HG03064 (cell line): ENCODE measurements at regions not wholly inside any gene's neighbourhood (a gene's known extent, or its start where the extent isn't known, plus 50 kb on each side); places are given as distances from the start of the nearest gene placed in this dataset.
"Not testable (repeated sequence)": the region's sequence is repeated elsewhere in the genome, so short reads cannot be mapped to it uniquely, and the experiment has no call there.

Experiments
- ATAC-seq: cut with Tn5 transposase; IDR thresholded peaks from one replicate; pipeline ENCODE4 v1.9.1; 2021; ENCODE audit warnings: low read depth; ENCODE audit not compliant: unreplicated experiment

DNA sequence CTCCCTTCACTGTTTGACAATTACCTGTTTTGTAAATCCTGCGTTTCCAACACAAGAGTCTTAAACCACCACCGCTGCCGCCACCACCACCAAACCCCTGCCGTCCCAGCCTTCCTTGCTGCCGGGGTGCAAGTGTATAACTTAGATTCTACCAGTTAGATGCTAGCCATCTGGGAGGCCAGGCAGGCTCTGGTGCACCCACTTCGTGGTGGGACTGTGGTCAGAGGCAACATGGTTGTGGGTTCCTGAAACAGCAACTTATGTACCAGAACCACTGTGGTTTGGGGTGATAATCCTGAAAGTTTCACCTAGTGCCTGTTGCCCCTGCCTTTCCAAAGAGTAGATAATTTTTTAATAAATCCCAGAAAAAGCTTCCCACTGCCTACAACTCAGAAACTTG is 510.5 kb downstream of the CCSER2 start:
- ATAC-seq, result no peak

DNA sequence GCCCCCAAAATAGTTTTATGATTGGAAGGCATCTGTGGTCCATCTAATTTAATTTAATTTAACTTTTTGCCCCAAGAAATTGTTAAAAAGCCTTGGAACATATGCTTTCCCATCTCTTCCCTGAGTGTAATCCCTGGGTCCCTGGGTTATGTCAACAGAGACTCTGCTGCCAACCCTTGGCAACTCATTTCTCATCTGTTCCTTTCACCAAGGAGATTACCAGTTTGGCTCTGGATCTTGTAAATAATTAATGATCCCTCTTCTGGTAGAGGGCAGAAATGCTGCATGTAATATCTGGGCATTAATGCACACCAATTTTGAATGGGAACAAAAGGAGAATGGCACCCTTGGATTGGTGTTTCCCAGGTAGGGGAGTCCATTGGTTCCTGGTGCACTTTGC is 514.2 kb downstream of the CCSER2 start:
- ATAC-seq, result no peak

DNA sequence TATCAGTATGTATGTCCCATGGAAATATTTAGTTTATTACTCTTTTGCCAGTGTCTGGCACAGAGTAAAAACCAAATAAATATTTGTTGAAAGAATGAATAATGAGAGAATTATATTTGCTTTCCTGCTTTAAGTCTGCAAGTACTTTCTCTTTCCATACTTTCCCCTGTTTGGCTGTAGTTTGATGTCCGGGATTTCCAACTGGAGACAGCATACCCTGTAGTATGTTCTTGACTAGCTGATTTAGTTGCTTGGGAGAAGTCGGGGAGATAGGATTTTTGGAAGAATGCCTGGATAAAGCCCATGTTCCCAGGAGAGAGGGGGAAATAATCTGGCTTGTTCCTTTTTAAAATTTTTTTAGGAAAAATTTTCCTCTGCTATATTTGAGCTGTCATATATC is 516.1 kb downstream of the CCSER2 start:
- no peak for ATAC-seq

DNA sequence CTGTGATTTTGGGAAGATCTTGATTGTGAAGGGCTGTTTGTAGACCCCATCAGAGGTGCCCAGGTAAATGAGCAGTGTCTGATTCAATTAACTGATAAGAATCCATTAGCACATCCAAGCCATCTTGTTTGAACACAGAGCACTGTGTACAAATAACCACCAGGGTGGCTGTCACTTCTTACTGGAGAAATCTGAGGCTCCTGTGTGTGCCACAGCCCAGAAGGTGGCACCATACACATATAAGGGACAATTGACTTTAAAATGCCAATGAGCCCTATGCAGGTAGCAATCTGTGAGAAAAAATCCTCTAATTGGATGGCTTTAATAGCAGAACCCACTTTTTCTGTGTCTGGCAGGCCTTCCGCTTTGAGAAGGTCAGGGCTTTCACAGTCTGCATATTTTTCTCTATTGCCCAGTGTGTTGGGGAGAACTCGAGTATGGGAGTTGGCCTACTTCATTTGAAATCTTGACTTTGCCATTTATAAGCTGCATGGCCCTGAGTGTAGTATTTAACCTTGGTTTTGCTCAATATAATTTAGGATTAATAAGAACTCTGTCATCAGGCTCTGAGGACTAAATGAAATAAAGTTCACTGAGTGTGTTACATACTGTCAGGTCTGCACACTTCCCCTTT is 517.4 kb downstream of the CCSER2 start:
- no peak for ATAC-seq

DNA sequence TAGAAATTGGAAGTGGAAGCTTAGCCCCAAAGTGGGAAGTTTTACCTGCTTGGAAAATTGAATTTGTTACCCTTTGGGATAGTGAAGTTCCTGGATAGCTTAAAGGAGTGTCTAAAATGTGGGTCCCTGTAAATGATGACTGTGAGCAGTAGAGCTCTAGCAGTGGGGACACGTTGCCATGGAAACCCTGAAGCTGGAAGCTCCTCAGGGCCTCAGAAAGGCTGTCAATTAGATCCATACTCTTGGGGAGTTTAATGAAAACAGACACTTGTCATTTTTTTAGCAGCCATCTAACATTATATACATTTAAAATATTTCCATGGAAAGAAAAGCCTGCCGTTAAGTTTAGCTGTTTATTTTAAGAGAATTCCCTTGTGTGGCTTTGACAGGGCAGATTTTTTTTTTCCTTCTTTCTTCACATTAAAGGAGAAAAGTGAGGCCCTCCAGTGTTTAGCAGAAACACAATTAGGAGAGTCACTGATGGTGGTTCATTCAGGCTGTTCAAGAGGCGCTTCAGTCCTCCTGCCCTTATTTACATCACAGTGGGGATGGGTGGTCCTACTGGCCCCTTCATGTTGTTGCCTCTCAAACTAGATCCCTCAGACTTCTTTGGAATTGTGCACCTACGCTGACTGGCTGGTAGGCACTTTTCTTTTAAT is 518.4 kb downstream of the CCSER2 start:
- no peak for ATAC-seq

DNA sequence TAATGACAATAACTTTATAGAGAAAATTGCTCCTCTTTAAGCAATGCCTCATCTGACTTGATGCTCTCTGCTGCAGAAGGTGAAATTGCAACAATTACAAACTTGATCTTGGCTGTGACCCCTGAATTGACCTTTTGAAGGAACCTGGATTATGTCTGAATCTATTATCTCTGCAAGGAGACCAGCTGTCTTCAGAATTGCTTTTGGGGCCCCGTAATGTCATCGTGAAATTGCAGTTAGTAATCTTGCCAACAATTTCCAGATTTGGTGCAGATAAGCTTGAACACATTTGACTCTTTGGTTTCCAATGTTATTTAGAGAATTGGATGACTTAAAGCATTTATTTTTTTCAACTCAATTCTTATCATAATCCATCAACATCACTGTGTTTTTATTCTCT is 520.6 kb downstream of the CCSER2 start:
- ATAC-seq, result no peak

DNA sequence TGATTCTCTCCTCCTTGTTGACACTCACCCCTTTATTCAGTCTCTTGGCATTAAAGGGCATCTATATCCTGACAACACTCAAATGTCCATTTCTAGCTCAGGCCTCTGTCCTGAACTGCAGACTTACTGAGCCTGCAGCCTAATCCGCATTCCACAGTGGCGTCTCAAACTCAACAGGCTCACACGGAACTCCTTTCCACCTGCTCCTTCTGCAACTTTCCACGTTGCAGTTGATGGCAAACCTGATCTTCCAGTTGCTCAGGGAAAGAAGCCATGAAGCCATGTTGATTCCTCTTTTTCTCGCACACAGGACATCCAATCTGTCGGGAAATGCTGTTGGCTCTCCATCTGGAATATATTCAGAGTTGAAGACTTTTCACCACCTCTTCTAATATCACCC is 522.4 kb downstream of the CCSER2 start:
- ATAC-seq, result no peak

DNA sequence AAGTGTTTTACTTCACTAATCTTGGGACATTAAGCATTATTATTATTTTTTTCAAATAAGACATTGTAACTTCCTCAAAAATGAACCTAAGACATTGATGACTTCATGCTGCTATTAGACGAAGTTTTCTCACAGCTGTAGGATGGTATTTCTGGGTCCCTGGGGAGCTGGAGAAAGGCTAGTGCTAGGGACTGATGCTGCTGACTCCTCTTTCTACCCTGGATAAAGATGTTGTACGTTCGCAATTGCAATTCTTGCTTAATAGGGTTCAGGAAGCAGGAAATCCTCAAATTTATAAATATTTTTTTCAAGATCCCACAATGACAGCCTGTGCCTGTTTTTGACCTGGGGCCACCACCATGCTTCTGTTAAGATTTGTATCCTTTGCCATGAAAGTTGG is 526.0 kb downstream of the CCSER2 start:
- no peak for ATAC-seq

DNA sequence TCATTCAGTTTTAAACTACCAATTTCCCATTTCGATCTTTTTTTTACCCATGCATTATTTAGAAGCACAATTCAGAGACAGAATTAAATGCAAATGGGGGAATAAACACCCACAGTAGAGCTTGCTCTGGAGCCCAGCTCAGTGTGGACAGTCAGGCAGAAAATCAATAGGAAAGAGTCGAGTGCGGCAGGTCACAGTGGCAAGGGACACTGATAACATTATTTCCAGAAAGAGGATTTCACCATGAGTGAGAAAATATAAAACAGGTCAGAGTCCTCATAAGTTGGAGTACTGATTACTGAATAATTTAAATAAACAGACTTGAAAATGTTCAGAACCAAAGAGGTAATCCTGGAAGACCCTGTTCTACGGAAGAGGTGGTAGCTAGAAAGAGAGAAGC is 532.5 kb downstream of the CCSER2 start:
- no peak for ATAC-seq

DNA sequence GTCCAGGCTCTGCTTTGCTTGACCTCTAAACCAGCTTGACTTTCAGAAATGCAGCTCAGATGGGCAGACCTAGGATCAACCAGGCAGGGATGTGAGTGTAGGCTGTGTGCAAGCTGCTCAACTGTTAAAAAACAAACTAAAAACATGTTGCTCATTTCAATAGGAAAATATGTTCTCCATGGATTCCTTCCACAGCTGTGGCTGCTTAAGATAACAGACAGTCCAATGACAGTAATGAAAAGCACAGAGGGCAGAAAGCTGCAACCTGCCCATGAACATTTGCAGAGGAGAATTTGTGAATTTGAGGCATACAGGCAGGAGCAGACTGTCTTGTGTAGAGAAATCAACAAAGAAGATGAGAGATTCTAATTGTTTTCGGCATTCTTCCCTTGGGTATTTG is 534.2 kb downstream of the CCSER2 start:
- ATAC-seq, result no peak

DNA sequence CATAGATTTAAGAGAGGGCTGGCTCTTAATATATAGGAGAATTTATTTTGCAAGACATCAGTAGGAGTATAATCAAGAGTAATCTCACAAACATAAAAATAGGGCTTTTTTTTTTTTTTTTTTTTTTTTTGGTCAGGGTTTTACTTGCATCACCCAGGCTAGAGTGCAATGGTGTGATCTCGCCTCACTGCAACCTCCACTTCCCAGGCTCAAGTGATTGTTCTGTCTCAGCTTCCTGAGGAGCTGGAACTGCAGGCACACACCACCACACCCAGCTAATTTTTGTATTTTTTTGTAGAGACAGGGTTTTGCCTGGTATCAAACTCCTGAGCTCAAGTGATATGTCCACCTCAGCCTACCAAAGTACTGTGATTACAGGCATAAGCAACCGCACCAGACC is 535.3 kb downstream of the CCSER2 start:
- ATAC-seq, result no peak

DNA sequence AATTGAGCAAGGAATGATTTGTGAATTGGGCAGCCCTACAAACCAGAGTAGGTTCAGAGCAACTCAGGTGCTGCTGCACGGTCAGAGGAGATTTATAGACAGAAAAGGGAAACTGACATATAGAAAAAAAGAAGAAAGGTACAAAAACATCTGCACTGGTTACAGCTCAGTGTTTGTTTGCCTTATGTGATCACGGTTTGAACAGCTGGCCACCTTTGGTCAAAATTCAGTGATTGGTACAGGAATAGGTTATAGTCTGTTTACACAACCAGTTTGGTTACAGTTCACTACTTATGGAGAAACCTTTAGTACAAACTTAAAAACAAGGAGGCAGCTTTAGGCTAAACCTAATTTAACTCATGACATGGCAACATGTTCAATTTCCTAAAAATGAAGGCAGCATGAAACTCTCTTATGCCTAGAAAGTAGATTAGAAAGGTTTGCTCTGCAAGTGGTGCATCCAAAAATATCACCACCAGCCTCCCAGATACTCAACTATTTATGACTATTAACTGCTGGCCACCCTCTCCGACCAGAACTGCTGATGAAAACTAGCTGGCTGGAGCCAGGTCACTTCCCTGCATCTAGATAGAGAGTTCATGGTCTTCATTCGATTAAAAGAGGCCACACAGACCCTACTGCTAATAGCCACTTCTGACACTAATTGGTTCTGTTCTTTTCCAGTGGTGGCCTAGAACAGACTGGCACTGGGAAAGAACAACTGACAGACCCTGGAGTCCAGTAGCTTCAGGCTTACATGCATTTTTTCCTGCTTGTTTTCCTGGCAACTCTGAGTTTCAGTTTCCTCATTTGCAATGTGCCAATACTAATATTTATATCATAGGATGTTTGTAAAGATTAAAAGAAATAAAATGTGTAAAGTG is 548.0 kb downstream of the CCSER2 start:
- ATAC-seq, result no peak

DNA sequence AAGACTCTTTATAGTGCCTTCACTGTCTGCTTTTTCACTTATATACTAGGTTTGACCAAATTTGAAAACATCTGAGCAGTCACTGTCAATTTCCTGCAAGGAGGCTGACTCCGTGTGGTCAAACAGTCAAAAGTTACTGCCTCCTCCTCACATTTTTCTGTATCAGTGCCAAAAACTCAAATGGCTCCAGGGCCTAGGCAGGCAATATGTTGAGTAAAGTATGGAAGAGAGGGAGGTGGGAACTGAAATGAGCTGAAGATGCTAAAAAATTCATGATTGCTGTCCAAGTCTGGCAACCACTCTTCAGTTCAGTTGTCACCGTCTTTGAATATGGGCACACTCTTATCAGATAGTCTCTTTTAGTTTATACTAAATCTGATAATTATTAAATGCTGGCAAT is 551.6 kb downstream of the CCSER2 start:
- no peak for ATAC-seq

DNA sequence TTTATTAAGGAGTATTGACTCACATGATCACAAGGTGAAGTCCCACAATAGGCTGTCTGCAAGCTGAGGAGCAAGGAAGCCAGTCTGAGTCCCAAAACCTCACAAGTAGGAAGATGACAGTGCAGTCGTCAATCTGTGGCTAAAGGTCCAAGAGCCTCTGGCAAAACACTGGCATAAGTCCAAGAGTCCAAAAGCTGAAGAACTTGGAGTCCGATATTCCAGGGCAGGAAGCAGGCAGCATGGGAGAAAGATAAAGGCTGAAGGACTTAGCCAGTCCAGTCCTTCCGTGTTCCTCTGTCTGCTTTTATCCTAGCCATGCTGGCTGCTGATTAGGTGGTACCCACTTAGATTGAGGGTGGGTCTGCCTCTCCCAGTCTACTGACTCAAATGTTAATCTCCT is 553.3 kb downstream of the CCSER2 start:
- ATAC-seq, result not testable (repeated sequence)

DNA sequence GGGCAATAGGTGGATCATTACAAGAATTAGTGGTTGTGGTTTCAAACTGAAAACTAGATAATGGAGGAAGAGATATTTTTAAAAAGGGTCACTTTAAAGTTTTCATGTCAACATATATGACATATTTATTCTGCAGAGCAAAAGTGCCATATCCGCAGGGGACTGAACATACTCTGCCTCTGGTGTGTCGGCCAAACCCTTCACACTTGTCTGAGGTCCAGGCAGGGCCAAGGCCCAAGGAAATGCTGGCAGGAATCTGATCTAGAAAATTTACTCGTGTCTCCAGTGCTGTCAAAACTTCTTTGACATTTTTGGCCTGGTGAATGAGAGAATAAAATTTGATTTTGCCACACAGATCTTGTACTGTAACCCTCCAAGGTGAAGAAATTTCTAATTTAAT is 562.3 kb downstream of the CCSER2 start:
- ATAC-seq, result no peak

DNA sequence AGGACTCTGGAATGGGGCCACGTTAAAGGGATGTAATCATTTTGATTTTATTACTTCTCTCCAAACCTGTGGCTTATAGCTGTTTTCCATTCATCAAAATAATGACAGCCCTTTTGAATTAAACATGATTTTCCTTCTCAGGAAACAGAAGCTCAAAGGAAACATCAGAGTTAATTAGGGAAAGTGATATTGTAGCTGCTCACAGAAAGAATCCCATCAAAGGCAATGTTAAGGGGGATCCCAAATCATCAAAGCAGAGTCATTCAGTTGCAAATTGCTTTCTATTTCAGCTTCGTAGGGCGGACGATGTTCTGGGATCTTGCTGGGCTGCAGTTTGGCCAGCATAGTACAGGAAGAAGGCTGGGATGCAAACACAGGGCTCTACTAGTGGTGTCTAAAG is 563.2 kb downstream of the CCSER2 start:
- ATAC-seq, result no peak

DNA sequence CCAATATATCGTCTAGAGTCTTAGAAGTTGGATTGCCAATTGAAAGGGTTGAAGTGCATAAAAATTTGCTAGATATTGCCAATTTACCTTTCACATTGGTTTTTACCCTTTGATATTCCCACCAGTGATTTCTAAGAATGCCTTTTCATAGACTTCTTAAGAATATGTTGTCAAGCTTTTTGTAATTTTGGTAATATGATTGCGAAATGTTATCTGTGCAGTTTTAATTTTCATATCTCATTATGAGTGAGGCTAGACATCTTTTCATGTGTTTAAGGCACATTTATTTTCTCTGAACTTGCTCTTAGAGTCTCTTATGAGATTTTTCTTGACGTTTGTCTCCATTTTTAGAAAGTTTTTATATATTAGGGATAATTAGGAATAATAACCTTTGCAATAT is 567.2 kb downstream of the CCSER2 start:
- ATAC-seq, result no peak

DNA sequence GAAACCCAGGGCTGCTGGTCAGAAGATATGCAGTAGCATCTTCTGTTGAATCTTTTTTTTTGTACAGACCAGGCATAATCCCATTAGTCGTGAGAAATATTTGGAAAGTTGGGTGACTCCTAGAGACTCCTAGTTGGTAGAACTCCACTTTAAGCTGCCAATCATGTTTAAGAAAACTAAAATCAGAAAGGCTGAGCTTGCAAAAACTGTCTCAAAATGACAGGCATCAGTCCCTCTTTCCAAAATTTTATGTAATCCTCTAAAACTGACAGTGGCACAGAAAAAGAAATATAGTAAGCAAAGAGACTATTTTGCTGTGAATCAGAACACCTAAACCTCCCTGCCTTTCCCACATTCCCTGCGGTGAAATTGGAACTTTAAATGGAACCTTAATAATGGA is 568.5 kb downstream of the CCSER2 start:
- ATAC-seq, result no peak

DNA sequence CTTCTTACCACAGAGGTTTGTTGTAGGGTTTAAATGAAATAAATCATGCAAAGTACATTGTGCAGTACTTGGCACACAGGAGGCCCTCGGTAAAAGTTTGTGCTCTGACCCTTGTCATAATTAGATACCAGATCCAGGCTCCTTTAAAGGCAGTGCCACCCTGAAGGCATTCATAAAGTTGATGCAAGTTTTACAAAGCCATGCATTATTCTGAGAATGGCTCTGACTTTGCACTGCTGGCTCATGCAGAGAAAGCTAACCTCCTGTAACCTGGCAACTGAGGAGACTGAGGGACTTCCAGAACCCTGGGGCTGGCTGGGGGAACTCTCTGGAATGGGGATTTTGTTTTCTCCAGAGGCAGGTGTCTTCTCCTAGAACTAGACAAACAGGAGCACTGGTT is 570.9 kb downstream of the CCSER2 start:
- ATAC-seq, result no peak

DNA sequence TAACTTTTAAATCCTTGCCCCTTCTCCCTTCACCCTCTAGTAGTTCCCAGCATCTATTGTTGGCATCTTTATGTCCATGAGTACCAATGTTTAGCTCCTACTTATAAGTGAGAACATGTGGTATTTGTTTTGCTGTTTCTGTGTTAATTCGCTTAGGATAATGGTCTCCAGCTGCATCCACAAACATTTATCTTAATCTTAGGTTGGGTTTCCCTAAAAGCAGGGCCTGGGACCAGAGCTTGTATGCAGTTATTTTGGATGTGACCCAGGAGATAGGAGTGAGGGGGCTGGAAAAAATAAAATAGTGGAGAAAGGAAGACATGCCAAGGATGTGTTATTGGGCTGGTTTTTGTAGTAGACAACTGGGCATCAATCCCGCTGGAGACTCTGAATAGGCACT is 571.8 kb downstream of the CCSER2 start:
- ATAC-seq, result no peak

DNA sequence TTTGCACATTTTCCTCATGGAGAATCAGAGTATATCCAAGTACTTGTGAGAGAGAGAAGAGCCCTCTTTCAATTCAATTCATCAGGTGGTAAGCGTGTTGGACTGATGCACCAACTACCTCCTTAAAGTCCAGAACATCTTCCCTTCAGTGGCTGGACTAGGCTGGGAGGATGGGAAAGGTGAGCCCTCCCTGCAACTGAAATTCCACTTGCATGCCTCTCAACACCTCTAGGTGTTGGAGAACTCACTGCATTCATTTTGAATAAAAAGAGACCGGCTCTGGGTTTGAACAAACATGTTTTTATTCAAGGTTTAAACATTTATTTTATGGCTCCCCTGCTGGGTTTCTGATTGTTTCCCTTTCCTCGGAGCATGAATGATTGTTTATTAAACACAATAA is 573.5 kb downstream of the CCSER2 start:
- ATAC-seq, result no peak

DNA sequence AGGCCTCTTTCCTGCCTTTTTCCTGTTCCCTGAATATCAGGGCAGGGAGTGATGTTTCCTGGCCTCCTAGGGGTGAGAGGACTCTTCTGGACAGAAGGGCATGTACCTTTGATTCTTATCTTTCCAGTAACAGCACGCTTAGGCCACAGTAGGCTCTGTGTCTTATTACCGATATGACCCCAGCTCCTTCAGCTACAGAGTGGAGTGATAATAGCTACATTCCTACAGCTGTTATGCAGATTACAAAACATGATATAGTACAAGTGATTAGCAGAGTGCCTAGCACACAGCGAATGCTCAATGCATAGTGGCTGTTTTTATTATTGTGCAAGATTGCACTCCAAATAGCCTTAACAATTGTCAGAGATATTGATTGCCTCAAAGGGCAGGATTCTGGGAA is 574.2 kb downstream of the CCSER2 start:
- no peak for ATAC-seq
